WI38 (cell line): ENCODE measurements at regions not wholly inside any gene's neighbourhood (a gene's known extent, or its start where the extent isn't known, plus 50 kb on each side); places are given as distances from the start of the nearest gene placed in this dataset.

Source experiments
- H3K4me3 ChIP-seq: 2 replicates; pipeline ENCODE4 v1.5.1; 2011; ENCODE audit warnings: low read depth, mild to moderate bottlenecking, control low read depth, low read length
- TF ChIP-seq, protein P1 (sequence below): IDR thresholded peaks from 2 replicates; pipeline ENCODE4 v1.5.1; 2012; ENCODE audit warnings: low read depth, mild to moderate bottlenecking, control low read depth, low read length

- TF ChIP-seq, protein P1, sequence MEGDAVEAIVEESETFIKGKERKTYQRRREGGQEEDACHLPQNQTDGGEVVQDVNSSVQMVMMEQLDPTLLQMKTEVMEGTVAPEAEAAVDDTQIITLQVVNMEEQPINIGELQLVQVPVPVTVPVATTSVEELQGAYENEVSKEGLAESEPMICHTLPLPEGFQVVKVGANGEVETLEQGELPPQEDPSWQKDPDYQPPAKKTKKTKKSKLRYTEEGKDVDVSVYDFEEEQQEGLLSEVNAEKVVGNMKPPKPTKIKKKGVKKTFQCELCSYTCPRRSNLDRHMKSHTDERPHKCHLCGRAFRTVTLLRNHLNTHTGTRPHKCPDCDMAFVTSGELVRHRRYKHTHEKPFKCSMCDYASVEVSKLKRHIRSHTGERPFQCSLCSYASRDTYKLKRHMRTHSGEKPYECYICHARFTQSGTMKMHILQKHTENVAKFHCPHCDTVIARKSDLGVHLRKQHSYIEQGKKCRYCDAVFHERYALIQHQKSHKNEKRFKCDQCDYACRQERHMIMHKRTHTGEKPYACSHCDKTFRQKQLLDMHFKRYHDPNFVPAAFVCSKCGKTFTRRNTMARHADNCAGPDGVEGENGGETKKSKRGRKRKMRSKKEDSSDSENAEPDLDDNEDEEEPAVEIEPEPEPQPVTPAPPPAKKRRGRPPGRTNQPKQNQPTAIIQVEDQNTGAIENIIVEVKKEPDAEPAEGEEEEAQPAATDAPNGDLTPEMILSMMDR = no peak
- no peak overlapping the region for H3K4me3 ChIP-seq
These were observed 75.5 kb upstream of the CCDC68 start for GRCh38 chr18:55034742-55035141.

- H3K4me3 ChIP-seq = no peak overlapping the region
- TF ChIP-seq, protein P1 = no peak
These were observed 72.7 kb upstream of the CCDC68 start for GRCh38 chr18:55031979-55032378.

DNA sequence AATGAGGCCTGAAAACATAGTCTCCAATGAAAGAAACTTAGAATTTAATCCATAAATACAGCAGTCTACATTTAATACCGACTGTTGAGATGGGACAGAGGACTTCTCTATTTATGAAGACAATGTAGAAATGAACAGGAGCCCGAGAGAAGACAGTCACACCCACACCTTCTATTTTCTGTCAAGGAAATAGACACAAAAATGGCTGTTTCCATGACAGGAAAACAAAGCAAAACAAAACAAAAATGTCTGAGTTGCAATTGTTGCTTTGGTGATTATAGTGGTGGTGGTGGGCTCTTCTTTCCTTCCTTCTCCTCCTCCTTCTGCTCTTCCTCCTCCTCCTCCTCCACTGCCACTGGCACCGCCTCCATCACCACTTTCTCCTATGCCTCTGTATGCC, 72.3 kb upstream of the CCDC68 start:
- TF ChIP-seq, protein P1 = no peak
- H3K4me3 ChIP-seq = no peak overlapping the region

GRCh38 chr18:55031164-55031563, 71.9 kb upstream of the CCDC68 start:
- TF ChIP-seq, protein P1 = no peak
- H3K4me3 ChIP-seq = no peak overlapping the region

GRCh38 chr18:55024564-55024963, 65.3 kb upstream of the CCDC68 start:
- no peak overlapping the region for H3K4me3 ChIP-seq
- TF ChIP-seq, protein P1 = no peak

- TF ChIP-seq, protein P1 = no peak
- H3K4me3 ChIP-seq = no peak overlapping the region
These were observed 59.3 kb upstream of the CCDC68 start for GRCh38 chr18:55018602-55019001.

GRCh38 chr18:55014095-55014494, 54.8 kb upstream of the CCDC68 start:
- TF ChIP-seq, protein P1 = no peak
- no peak overlapping the region for H3K4me3 ChIP-seq
